ENCODE measurements at regions not wholly inside any gene's neighbourhood (a gene's known extent, or its start where the extent isn't known, plus 50 kb on each side); places are given as distances from the start of the nearest gene placed in this dataset.

DNA sequence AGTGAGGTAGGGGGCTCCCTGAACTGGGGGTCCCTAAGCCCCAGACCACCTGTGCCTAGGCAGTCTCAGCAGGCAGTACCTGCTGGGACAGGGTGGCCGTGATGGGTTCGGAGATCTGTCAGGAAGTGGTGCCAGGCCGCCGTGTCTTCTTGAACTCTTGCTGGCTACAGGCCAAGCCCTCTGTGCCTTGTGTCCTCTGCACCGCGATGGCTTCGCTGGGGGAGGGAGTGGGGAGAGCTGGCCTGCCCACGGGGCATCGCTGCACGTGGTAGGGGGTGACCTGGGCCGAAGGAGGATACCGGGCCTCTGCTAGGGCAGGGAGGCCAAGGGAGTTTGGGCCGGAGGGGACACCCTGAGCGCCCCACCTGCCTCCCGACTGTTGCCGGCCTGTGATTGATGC is 96.7 kb upstream of the NKX1-1 start:
- no peak overlapping the region for H3K4me3 ChIP-seq (replicated peaks in 1 of 2; ENCODE audit: low read depth in 2 of 2, low read length in 2 of 2)
- no peak for DNase-seq (ENCODE audit: low read depth in 2 of 2)
- TF ChIP-seq CTCF (IDR thresholded peaks at IDR 0.05; ENCODE audit: low read depth, low read length), result no peak

- no peak for TF ChIP-seq CTCF (IDR thresholded peaks at IDR 0.05; ENCODE audit: low read depth, low read length)
- no peak overlapping the region for H3K4me3 ChIP-seq (replicated peaks in 1 of 2; ENCODE audit: low read depth in 2 of 2, low read length in 2 of 2)
- no peak for DNase-seq (ENCODE audit: low read depth in 2 of 2)
Measured at GRCh38 chr4:1502501-1502886, 96.3 kb upstream of the NKX1-1 start.

- no peak for DNase-seq (ENCODE audit: low read depth in 2 of 2)
- TF ChIP-seq CTCF (IDR thresholded peaks at IDR 0.05; ENCODE audit: low read depth, low read length), result no peak
Measured at GRCh38 chr4:1501754-1502500, 95.7 kb upstream of the NKX1-1 start.

GRCh38 chr4:1500966-1501753 is 94.9 kb upstream of the NKX1-1 start:
- no peak for DNase-seq (ENCODE audit: low read depth in 2 of 2)
- no peak overlapping the region for H3K4me3 ChIP-seq (replicated peaks in 1 of 2; ENCODE audit: low read depth in 2 of 2, low read length in 2 of 2)
- TF ChIP-seq CTCF (IDR thresholded peaks at IDR 0.05; ENCODE audit: low read depth, low read length), result no peak

More at GRCh38 chr4:1501754-1502500, 95.7 kb upstream of the NKX1-1 start:
- H3K4me3 ChIP-seq (replicated peaks in 1 of 2; ENCODE audit: low read depth in 2 of 2, low read length in 2 of 2), result no peak overlapping the region

- no peak overlapping the region for H3K4me3 ChIP-seq (replicated peaks in 1 of 2; ENCODE audit: low read depth in 2 of 2, low read length in 2 of 2)
- no peak for DNase-seq (ENCODE audit: low read depth in 2 of 2)
- TF ChIP-seq CTCF (IDR thresholded peaks at IDR 0.05; ENCODE audit: low read depth, low read length), result no peak
Measured at GRCh38 chr4:1500231-1500965, 94.2 kb upstream of the NKX1-1 start.

GRCh38 chr4:1499465-1499864 is 93.2 kb upstream of the NKX1-1 start:
- no peak for DNase-seq (ENCODE audit: low read depth in 2 of 2)
- no peak overlapping the region for H3K4me3 ChIP-seq (replicated peaks in 1 of 2; ENCODE audit: low read depth in 2 of 2, low read length in 2 of 2)
- no peak for TF ChIP-seq CTCF (IDR thresholded peaks at IDR 0.05; ENCODE audit: low read depth, low read length)
